ENCODE measurements at regions not wholly inside any gene's neighbourhood (a gene's known extent, or its start where the extent isn't known, plus 50 kb on each side); places are given as distances from the start of the nearest gene placed in this dataset.

DNA sequence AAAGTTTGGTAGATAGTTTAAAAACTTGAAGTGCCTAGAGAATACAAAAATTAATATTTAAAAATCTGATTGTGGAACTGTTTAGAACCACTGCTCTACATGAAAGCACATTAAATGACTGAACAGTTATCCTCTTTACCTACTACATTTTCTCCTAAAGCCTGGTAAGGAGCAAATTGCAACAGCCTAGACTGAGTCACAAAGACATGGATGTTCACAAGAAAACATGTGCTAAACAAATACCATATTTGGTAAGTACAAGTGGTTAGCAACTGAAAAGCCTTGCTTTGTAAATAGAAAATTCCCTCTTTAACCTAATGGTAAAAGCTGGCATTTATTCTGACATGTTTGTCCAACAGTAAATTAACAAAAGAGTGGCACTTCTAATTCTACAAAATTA is 203.1 kb downstream of the FBXO8 start:
- TF ChIP-seq FOXK2 (IDR thresholded peaks at IDR 0.05) (no peak), HDGF (IDR thresholded peaks at IDR 0.05; ENCODE audit: borderline replicate concordance) (no peak), ZNF384 (IDR thresholded peaks at IDR 0.05) (no peak), ELF4 (IDR thresholded peaks at IDR 0.05) (no peak), SUZ12 (IDR thresholded peaks at IDR 0.05) (no peak), NFRKB (IDR thresholded peaks at IDR 0.05) (no peak), L3MBTL2 (conservative IDR thresholded peaks at IDR 0.05) (no peak), ARNT (IDR thresholded peaks at IDR 0.05) (no peak), SP1 (IDR thresholded peaks at IDR 0.05) (no peak), CTBP1 (IDR thresholded peaks at IDR 0.05; ENCODE audit: borderline replicate concordance) (no peak), TARDBP (IDR thresholded peaks at IDR 0.05) (no peak)
- ChIA-PET CTCF (no interaction called here), POLR2A (no interaction called here)
- no peak for DNase-seq (ENCODE audit: extremely low spot score)

GRCh38 chr4:174071595-174071994 is 211.9 kb downstream of the FBXO8 start:
- TF ChIP-seq BHLHE40 (IDR thresholded peaks at IDR 0.05; ENCODE audit: borderline replicate concordance) (no peak), SP1 (IDR thresholded peaks at IDR 0.05) (no peak)
- DNase-seq (ENCODE audit: extremely low spot score), result no peak
- ChIA-PET CTCF (no interaction called here), POLR2A (no interaction called here)

GRCh38 chr4:174069848-174070330 is 213.6 kb downstream of the FBXO8 start:
- ChIA-PET CTCF (no interaction called here), POLR2A (no interaction called here)
- no peak for DNase-seq (ENCODE audit: extremely low spot score)
- TF ChIP-seq PKNOX1 (IDR thresholded peaks at IDR 0.05), result no peak
- no peak for TF ChIP-seq FOXM1 (IDR thresholded peaks at IDR 0.05; ENCODE audit: borderline replicate concordance)
- TF ChIP-seq FOXA1 (IDR thresholded peaks at IDR 0.05), result no peak
- no peak for TF ChIP-seq SUZ12 (IDR thresholded peaks at IDR 0.05)
- TF ChIP-seq HDGF (IDR thresholded peaks at IDR 0.05; ENCODE audit: borderline replicate concordance), result no peak
- TF ChIP-seq ELF4 (IDR thresholded peaks at IDR 0.05), result no peak
- TF ChIP-seq TARDBP (IDR thresholded peaks at IDR 0.05), result no peak

DNA sequence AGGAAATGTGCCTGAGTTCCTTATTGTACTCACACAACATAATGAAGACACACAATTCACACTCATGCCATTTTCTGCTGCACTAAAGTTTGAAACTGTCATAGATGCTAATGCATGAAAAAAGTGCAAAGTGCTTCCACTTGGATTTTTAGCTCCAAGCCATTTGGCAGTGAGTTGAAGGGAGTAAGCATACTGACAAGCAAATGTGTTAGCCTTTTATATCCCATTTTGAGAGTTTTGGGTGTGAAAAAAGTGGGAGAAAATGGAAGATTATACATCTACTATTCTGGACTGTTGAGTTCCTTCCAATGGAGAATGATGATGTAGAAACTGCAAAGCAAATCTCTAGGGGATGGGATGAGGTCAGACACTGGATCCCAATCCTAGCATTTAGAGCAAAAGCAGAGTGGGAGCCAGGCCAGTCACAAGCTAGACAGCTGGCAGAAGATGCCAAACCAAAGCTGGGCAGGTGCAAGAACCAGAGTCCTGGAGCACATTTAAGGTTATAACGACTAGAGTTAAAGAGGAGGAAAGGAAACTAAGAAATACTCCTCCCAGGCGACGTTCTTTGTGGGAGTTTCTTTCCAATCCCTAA is 216.8 kb downstream of the FBXO8 start:
- POLR2A ChIA-PET, result no interaction called here
- CTCF ChIA-PET, result no interaction called here
- no peak for TF ChIP-seq FOXA1 (IDR thresholded peaks at IDR 0.05)
- no peak for TF ChIP-seq BHLHE40 (IDR thresholded peaks at IDR 0.05; ENCODE audit: borderline replicate concordance)
- no peak for TF ChIP-seq ZNF384 (IDR thresholded peaks at IDR 0.05)
- no peak for TF ChIP-seq L3MBTL2 (conservative IDR thresholded peaks at IDR 0.05)
- TF ChIP-seq SUZ12 (IDR thresholded peaks at IDR 0.05), result no peak
- DNase-seq (ENCODE audit: extremely low spot score), result no peak

GRCh38 chr4:174062831-174063230 is 220.6 kb downstream of the FBXO8 start:
- CTCF ChIA-PET, result no interaction called here
- POLR2A ChIA-PET, result no interaction called here
- TF ChIP-seq ARNT (IDR thresholded peaks at IDR 0.05) (no peak), NFRKB (IDR thresholded peaks at IDR 0.05) (no peak), LEF1 (IDR thresholded peaks at IDR 0.05; ENCODE audit: borderline replicate concordance) (no peak), PKNOX1 (IDR thresholded peaks at IDR 0.05) (no peak), L3MBTL2 (conservative IDR thresholded peaks at IDR 0.05) (no peak), FOXK2 (IDR thresholded peaks at IDR 0.05) (no peak), SUZ12 (IDR thresholded peaks at IDR 0.05) (no peak), HDGF (IDR thresholded peaks at IDR 0.05; ENCODE audit: borderline replicate concordance) (no peak), SP1 (IDR thresholded peaks at IDR 0.05) (no peak), BHLHE40 (IDR thresholded peaks at IDR 0.05; ENCODE audit: borderline replicate concordance) (no peak), FOXA1 (IDR thresholded peaks at IDR 0.05) (no peak), FOXM1 (IDR thresholded peaks at IDR 0.05; ENCODE audit: borderline replicate concordance) (no peak), ELF4 (IDR thresholded peaks at IDR 0.05) (no peak), ZNF384 (IDR thresholded peaks at IDR 0.05) (no peak)

DNA sequence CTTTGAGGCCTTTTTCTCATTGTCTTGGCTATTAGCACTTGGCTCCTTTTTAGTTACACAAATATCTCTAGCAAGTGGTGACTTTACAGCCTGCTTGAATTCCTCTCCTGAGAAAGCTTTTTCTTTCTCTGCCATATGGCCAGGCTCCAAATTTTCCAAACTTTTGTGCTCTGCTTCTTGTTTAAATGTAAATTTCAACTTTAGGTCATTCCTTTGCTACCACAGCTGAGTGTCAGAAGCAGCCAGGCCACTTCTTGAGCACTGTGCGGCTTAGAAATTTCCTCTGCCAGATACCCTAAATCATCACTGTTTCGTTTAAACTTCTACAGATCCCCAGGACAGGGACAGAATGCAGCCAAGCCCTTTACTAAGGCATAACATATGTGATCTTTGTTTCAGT is 222.4 kb downstream of the FBXO8 start:
- ChIA-PET CTCF (no interaction called here), POLR2A (no interaction called here)
- no peak for DNase-seq (ENCODE audit: extremely low spot score)
- no peak for TF ChIP-seq FOXA1 (IDR thresholded peaks at IDR 0.05)
- TF ChIP-seq NFRKB (IDR thresholded peaks at IDR 0.05), result no peak
- TF ChIP-seq FOXM1 (IDR thresholded peaks at IDR 0.05; ENCODE audit: borderline replicate concordance), result no peak
- TF ChIP-seq ELF4 (IDR thresholded peaks at IDR 0.05), result no peak
- TF ChIP-seq ZNF384 (IDR thresholded peaks at IDR 0.05), result no peak
- no peak for TF ChIP-seq SUZ12 (IDR thresholded peaks at IDR 0.05)
- TF ChIP-seq SP1 (IDR thresholded peaks at IDR 0.05), result no peak
- TF ChIP-seq FOXK2 (IDR thresholded peaks at IDR 0.05), result no peak
- TF ChIP-seq L3MBTL2 (conservative IDR thresholded peaks at IDR 0.05), result no peak
- TF ChIP-seq PKNOX1 (IDR thresholded peaks at IDR 0.05), result no peak
- TF ChIP-seq HDGF (IDR thresholded peaks at IDR 0.05; ENCODE audit: borderline replicate concordance), result no peak
- no peak for TF ChIP-seq BHLHE40 (IDR thresholded peaks at IDR 0.05; ENCODE audit: borderline replicate concordance)
- TF ChIP-seq TARDBP (IDR thresholded peaks at IDR 0.05), result no peak
- no peak for TF ChIP-seq CTBP1 (IDR thresholded peaks at IDR 0.05; ENCODE audit: borderline replicate concordance)
- TF ChIP-seq LEF1 (IDR thresholded peaks at IDR 0.05; ENCODE audit: borderline replicate concordance), result no peak
- TF ChIP-seq ARNT (IDR thresholded peaks at IDR 0.05), result no peak

More at GRCh38 chr4:174062831-174063230, 220.6 kb downstream of the FBXO8 start:
- no peak for DNase-seq (ENCODE audit: extremely low spot score)

- no peak for TF ChIP-seq HDGF (IDR thresholded peaks at IDR 0.05; ENCODE audit: borderline replicate concordance)
- no peak for TF ChIP-seq L3MBTL2 (conservative IDR thresholded peaks at IDR 0.05)
- TF ChIP-seq SP1 (IDR thresholded peaks at IDR 0.05), result no peak
- TF ChIP-seq ZNF384 (IDR thresholded peaks at IDR 0.05), result no peak
- TF ChIP-seq ARNT (IDR thresholded peaks at IDR 0.05), result no peak
- no peak for TF ChIP-seq FOXA1 (IDR thresholded peaks at IDR 0.05)
- no peak for TF ChIP-seq PKNOX1 (IDR thresholded peaks at IDR 0.05)
- TF ChIP-seq ELF4 (IDR thresholded peaks at IDR 0.05), result no peak
- TF ChIP-seq LEF1 (IDR thresholded peaks at IDR 0.05; ENCODE audit: borderline replicate concordance), result no peak
- ChIA-PET POLR2A (no interaction called here), CTCF (no interaction called here)
- no peak for DNase-seq (ENCODE audit: extremely low spot score)
Observed at GRCh38 chr4:174058846-174059245, 224.6 kb downstream of the FBXO8 start.

Measured in HEK293T (cell line).